Sigmoid colon (tissue), 3 donors: ENCODE measurements at regions not wholly inside any gene's neighbourhood (a gene's known extent, or its start where the extent isn't known, plus 50 kb on each side); places are given as distances from the start of the nearest gene placed in this dataset.

Experiments
- CTCF ChIP-seq, 4 experiments: fragments of 450-650 bp in 3 of 4; fragments of 200-600 bp in 1 of 4; IDR thresholded peaks; one replicate each; pipeline ENCODE4 v1.5.1; 2016 to 2019; ENCODE audit warnings: antibody characterized with exemption in 4 of 4, mild to moderate bottlenecking in 3 of 4, moderate library complexity in 2 of 4
- POLR2A ChIP-seq, 2 donors: fragments of 450-650 bp; IDR thresholded peaks; one replicate each; pipeline ENCODE4 v1.6.1; 2016; ENCODE audit warnings: antibody characterized with exemption in 2 of 2, mild to moderate bottlenecking in 2 of 2, moderate library complexity in 2 of 2

GRCh38 chr7:115274-115911 lies 77.0 kb upstream of the FAM20C start:
- no peak for TF ChIP-seq CTCF (IDR thresholded peaks at IDR 0.05)
- no peak for TF ChIP-seq POLR2A (IDR thresholded peaks at IDR 0.05)
